ENCODE measurements at regions not wholly inside any gene's neighbourhood (a gene's known extent, or its start where the extent isn't known, plus 50 kb on each side); places are given as distances from the start of the nearest gene placed in this dataset.

GRCh38 chr4:138773321-138773720 lies 242.3 kb upstream of the NOCT start:
- in situ Hi-C loops (cut with MboI; ENCODE audit: low pct_unique_long_range_greater_than_20kb, low sequenced_read_pairs): no loop called here
- no peak for DNase-seq

- DNase-seq: no peak
- in situ Hi-C loops (cut with MboI; ENCODE audit: low pct_unique_long_range_greater_than_20kb, low sequenced_read_pairs): no loop called here
These were observed 243.2 kb upstream of the NOCT start for GRCh38 chr4:138772366-138772765.

- DNase-seq: no peak
- in situ Hi-C loops (cut with MboI; ENCODE audit: low pct_unique_long_range_greater_than_20kb, low sequenced_read_pairs): no loop called here
These were observed 244.8 kb upstream of the NOCT start for GRCh38 chr4:138770818-138771217.

- in situ Hi-C loops (cut with MboI; ENCODE audit: low pct_unique_long_range_greater_than_20kb, low sequenced_read_pairs): no loop called here
- DNase-seq: no peak
These were observed 249.2 kb upstream of the NOCT start for GRCh38 chr4:138766332-138766731.

- in situ Hi-C loops (cut with MboI; ENCODE audit: low pct_unique_long_range_greater_than_20kb, low sequenced_read_pairs): no loop called here
- no peak for DNase-seq
These were observed 250.1 kb upstream of the NOCT start for GRCh38 chr4:138765442-138765841.

- in situ Hi-C loops (cut with MboI; ENCODE audit: low pct_unique_long_range_greater_than_20kb, low sequenced_read_pairs): no loop called here
- DNase-seq: no peak
These were observed 253.9 kb upstream of the NOCT start for GRCh38 chr4:138761638-138762220.

GRCh38 chr4:138759554-138759902 lies 256.1 kb upstream of the NOCT start:
- no peak for DNase-seq
- in situ Hi-C loops (cut with MboI; ENCODE audit: low pct_unique_long_range_greater_than_20kb, low sequenced_read_pairs): no loop called here

GRCh38 chr4:138758876-138759553 lies 256.6 kb upstream of the NOCT start:
- DNase-seq: no peak
- in situ Hi-C loops (cut with MboI; ENCODE audit: low pct_unique_long_range_greater_than_20kb, low sequenced_read_pairs): no loop called here

- in situ Hi-C loops (cut with MboI; ENCODE audit: low pct_unique_long_range_greater_than_20kb, low sequenced_read_pairs): no loop called here
- no peak for DNase-seq
These were observed 257.4 kb upstream of the NOCT start for GRCh38 chr4:138758196-138758595.

GRCh38 chr4:138757432-138757831 lies 258.1 kb upstream of the NOCT start:
- in situ Hi-C loops (cut with MboI; ENCODE audit: low pct_unique_long_range_greater_than_20kb, low sequenced_read_pairs): no loop called here
- DNase-seq: no peak

GRCh38 chr4:138756519-138756918 lies 259.1 kb upstream of the NOCT start:
- no peak for DNase-seq
- in situ Hi-C loops (cut with MboI; ENCODE audit: low pct_unique_long_range_greater_than_20kb, low sequenced_read_pairs): no loop called here

GRCh38 chr4:138751309-138751708 lies 264.3 kb upstream of the NOCT start:
- in situ Hi-C loops (cut with MboI; ENCODE audit: low pct_unique_long_range_greater_than_20kb, low sequenced_read_pairs): no loop called here

GRCh38 chr4:138749303-138749702 lies 266.3 kb upstream of the NOCT start:
- DNase-seq: no peak
- in situ Hi-C loops (cut with MboI; ENCODE audit: low pct_unique_long_range_greater_than_20kb, low sequenced_read_pairs): no loop called here

More at GRCh38 chr4:138751309-138751708, 264.3 kb upstream of the NOCT start:
- DNase-seq: no peak

- DNase-seq: no peak
- in situ Hi-C loops (cut with MboI; ENCODE audit: low pct_unique_long_range_greater_than_20kb, low sequenced_read_pairs): no loop called here
These were observed 273.7 kb upstream of the NOCT start for GRCh38 chr4:138741766-138742377.

- DNase-seq: no peak
- in situ Hi-C loops (cut with MboI; ENCODE audit: low pct_unique_long_range_greater_than_20kb, low sequenced_read_pairs): no loop called here
These were observed 274.5 kb upstream of the NOCT start for GRCh38 chr4:138740816-138741745.

GRCh38 chr4:138736362-138736761 lies 279.2 kb upstream of the NOCT start:
- no peak for DNase-seq
- in situ Hi-C loops (cut with MboI; ENCODE audit: low pct_unique_long_range_greater_than_20kb, low sequenced_read_pairs): no loop called here

GRCh38 chr4:138734746-138735145 lies 280.8 kb upstream of the NOCT start:
- DNase-seq: no peak
- in situ Hi-C loops (cut with MboI; ENCODE audit: low pct_unique_long_range_greater_than_20kb, low sequenced_read_pairs): no loop called here

GRCh38 chr4:138728566-138728965 lies 287.0 kb upstream of the NOCT start:
- in situ Hi-C loops (cut with MboI; ENCODE audit: low pct_unique_long_range_greater_than_20kb, low sequenced_read_pairs): no loop called here
- DNase-seq: no peak

- DNase-seq: no peak
- in situ Hi-C loops (cut with MboI; ENCODE audit: low pct_unique_long_range_greater_than_20kb, low sequenced_read_pairs): no loop called here
These were observed 287.9 kb upstream of the NOCT start for GRCh38 chr4:138727731-138728130.

GRCh38 chr4:138724530-138724929 lies 291.1 kb upstream of the NOCT start:
- in situ Hi-C loops (cut with MboI; ENCODE audit: low pct_unique_long_range_greater_than_20kb, low sequenced_read_pairs): no loop called here

More at GRCh38 chr4:138724530-138724929, 291.1 kb upstream of the NOCT start:
- DNase-seq: no peak
